ENCODE measurements at regions not wholly inside any gene's neighbourhood (a gene's known extent, or its start where the extent isn't known, plus 50 kb on each side); places are given as distances from the start of the nearest gene placed in this dataset.
"Not testable (repeated sequence)": the region's sequence is repeated elsewhere in the genome, so short reads cannot be mapped to it uniquely, and the experiment has no call there.

GRCh38 chr5:58012102-58012501 is 447.8 kb downstream of the PLK2 start:
- DNase-seq: peak; percentile 14

GRCh38 chr5:58011301-58011700 is 448.6 kb downstream of the PLK2 start:
- no peak for DNase-seq

GRCh38 chr5:58009754-58010153 is 450.1 kb downstream of the PLK2 start:
- DNase-seq: no peak

- DNase-seq: peak; percentile 45
Observed at GRCh38 chr5:58002323-58002722, 457.6 kb downstream of the PLK2 start.

GRCh38 chr5:57993866-57994265 is 466.0 kb downstream of the PLK2 start:
- no peak for DNase-seq

- DNase-seq: no peak
Observed at GRCh38 chr5:57989378-57989777, 470.5 kb downstream of the PLK2 start.

- DNase-seq: no peak
Observed at GRCh38 chr5:57988813-57989212, 471.1 kb downstream of the PLK2 start.

- no peak for DNase-seq
Observed at GRCh38 chr5:57987552-57987951, 472.3 kb downstream of the PLK2 start.

- DNase-seq: peak; percentile 44
Observed at GRCh38 chr5:57986761-57987341, 473.0 kb downstream of the PLK2 start.

GRCh38 chr5:57983426-57983825 is 476.5 kb downstream of the PLK2 start:
- no peak for DNase-seq

- no peak for DNase-seq
Observed at GRCh38 chr5:57979671-57980070, 480.2 kb downstream of the PLK2 start.

- peak; percentile 11 for DNase-seq
Observed at GRCh38 chr5:57976506-57976905, 483.4 kb downstream of the PLK2 start.

GRCh38 chr5:57972099-57972498 is 487.8 kb downstream of the PLK2 start:
- not testable (repeated sequence) for DNase-seq

- DNase-seq: no peak
Observed at GRCh38 chr5:57960569-57960968, 478.0 kb upstream of the ACTBL2 start.

GRCh38 chr5:57956636-57957035 is 474.0 kb upstream of the ACTBL2 start:
- DNase-seq: no peak

GRCh38 chr5:57955511-57955910 is 472.9 kb upstream of the ACTBL2 start:
- no peak for DNase-seq

GRCh38 chr5:57953792-57954191 is 471.2 kb upstream of the ACTBL2 start:
- no peak for DNase-seq

GRCh38 chr5:57950616-57951228 is 468.1 kb upstream of the ACTBL2 start:
- no peak for DNase-seq

- no peak for DNase-seq
Observed at GRCh38 chr5:57948091-57948490, 465.5 kb upstream of the ACTBL2 start.

- DNase-seq: no peak
Observed at GRCh38 chr5:57947181-57947580, 464.6 kb upstream of the ACTBL2 start.

GRCh38 chr5:57940879-57941278 is 458.3 kb upstream of the ACTBL2 start:
- DNase-seq: no peak

GRCh38 chr5:57940236-57940635 is 457.6 kb upstream of the ACTBL2 start:
- DNase-seq: peak; percentile 3

- DNase-seq: peak; percentile 3
Observed at GRCh38 chr5:57939771-57940170, 457.2 kb upstream of the ACTBL2 start.

- no peak for DNase-seq
Observed at GRCh38 chr5:57939335-57939734, 456.7 kb upstream of the ACTBL2 start.

- no peak for DNase-seq
Observed at GRCh38 chr5:57938174-57938557, 455.6 kb upstream of the ACTBL2 start.
